Testis (tissue), 2 donors: ENCODE measurements at regions not wholly inside any gene's neighbourhood (a gene's known extent, or its start where the extent isn't known, plus 50 kb on each side); places are given as distances from the start of the nearest gene placed in this dataset.

Source experiments
- POLR2A ChIP-seq: fragments of 450-650 bp; IDR thresholded peaks from one replicate; pipeline ENCODE4 v1.6.1; 2017; ENCODE audit warnings: antibody characterized with exemption, mild to moderate bottlenecking, moderate library complexity
- TF ChIP-seq, protein P1 (sequence below), 3 experiments: fragments of 450-650 bp in 2 of 3; fragments of 200-600 bp in 1 of 3; sonication (generic) in 1 of 3; IDR thresholded peaks; one replicate each; pipeline ENCODE4 v1.5.1; 2016 to 2019; ENCODE audit warnings: antibody characterized with exemption in 3 of 3, mild to moderate bottlenecking in 2 of 3, moderate library complexity in 1 of 3

DNA sequence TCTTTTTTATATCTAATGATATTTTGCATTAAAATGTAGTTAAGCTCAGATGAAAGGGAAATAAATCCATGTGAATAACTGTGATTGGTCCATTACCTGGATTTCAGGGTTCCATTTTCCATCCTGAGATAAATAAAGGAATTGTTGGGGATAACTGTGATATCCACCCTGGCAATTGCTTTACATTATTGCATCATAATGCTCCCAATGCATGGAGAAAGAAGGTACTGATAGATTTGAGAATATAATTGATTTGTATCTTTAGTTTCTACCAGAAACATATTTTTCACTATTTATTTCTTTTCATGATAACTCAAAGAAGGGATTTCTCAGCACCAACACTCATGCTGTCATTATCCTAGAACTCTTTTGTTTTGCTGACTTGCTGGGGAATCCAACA lies 102.0 kb upstream of the KCNQ5 start:
- TF ChIP-seq, protein P1, sequence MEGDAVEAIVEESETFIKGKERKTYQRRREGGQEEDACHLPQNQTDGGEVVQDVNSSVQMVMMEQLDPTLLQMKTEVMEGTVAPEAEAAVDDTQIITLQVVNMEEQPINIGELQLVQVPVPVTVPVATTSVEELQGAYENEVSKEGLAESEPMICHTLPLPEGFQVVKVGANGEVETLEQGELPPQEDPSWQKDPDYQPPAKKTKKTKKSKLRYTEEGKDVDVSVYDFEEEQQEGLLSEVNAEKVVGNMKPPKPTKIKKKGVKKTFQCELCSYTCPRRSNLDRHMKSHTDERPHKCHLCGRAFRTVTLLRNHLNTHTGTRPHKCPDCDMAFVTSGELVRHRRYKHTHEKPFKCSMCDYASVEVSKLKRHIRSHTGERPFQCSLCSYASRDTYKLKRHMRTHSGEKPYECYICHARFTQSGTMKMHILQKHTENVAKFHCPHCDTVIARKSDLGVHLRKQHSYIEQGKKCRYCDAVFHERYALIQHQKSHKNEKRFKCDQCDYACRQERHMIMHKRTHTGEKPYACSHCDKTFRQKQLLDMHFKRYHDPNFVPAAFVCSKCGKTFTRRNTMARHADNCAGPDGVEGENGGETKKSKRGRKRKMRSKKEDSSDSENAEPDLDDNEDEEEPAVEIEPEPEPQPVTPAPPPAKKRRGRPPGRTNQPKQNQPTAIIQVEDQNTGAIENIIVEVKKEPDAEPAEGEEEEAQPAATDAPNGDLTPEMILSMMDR (IDR thresholded peaks at IDR 0.05), result no peak
- TF ChIP-seq POLR2A, result no peak
